SK-N-MC (cell line): ENCODE measurements at regions not wholly inside any gene's neighbourhood (a gene's known extent, or its start where the extent isn't known, plus 50 kb on each side); places are given as distances from the start of the nearest gene placed in this dataset.

ENCODE experiments used
- DNase-seq: peaks from one replicate; pipeline ENCODE4 v3.0.0-alpha.2; 2011; ENCODE audit warnings: low read depth, low spot score
- H3K27ac ChIP-seq: fragments of 200-600 bp; sonication (generic); 2 replicates; pipeline ENCODE4 v1.5.1; 2016; ENCODE audit warnings: mixed run types
- H3K36me3 ChIP-seq: fragments of 200-600 bp; sonication (generic); 2 replicates; pipeline ENCODE4 v1.6.1; 2017; ENCODE audit warnings: antibody characterized with exemption, low read length, mixed read lengths; ENCODE audit not compliant: insufficient read depth
- H3K4me3 ChIP-seq: fragments of 200-600 bp; sonication (generic); 2 replicates; pipeline ENCODE4 v1.5.1; 2016
- H3K9ac ChIP-seq: fragments of 200-600 bp; sonication (generic); 2 replicates; pipeline ENCODE4 v1.8.0; 2017; ENCODE audit warnings: mixed run types, mixed read lengths; ENCODE audit not compliant: insufficient read length
- H3K9me3 ChIP-seq: fragments of 200-600 bp; sonication (generic); 2 replicates; pipeline ENCODE4 v1.6.1; 2017; ENCODE audit warnings: low read depth, mild to moderate bottlenecking, antibody characterized with exemption, low read length, moderate library complexity, mixed read lengths
- EZH2 ChIP-seq: fragments of 200-600 bp; sonication (generic); IDR thresholded peaks from one replicate; pipeline ENCODE4 v1.6.1; 2017; ENCODE audit warnings: antibody characterized with exemption
- FOXP2 ChIP-seq: optimal IDR thresholded peaks from 2 replicates; pipeline ENCODE3; 2011; ENCODE audit warnings: mild to moderate bottlenecking, moderate library complexity; ENCODE audit not compliant: insufficient read depth; ENCODE audit errors: extremely low read length, control extremely low read depth
- POLR2AphosphoS5 ChIP-seq: IDR thresholded peaks from 2 replicates; pipeline ENCODE4 v1.6.1; 2012; ENCODE audit warnings: mild to moderate bottlenecking, low read depth, low read length, borderline replicate concordance

DNA sequence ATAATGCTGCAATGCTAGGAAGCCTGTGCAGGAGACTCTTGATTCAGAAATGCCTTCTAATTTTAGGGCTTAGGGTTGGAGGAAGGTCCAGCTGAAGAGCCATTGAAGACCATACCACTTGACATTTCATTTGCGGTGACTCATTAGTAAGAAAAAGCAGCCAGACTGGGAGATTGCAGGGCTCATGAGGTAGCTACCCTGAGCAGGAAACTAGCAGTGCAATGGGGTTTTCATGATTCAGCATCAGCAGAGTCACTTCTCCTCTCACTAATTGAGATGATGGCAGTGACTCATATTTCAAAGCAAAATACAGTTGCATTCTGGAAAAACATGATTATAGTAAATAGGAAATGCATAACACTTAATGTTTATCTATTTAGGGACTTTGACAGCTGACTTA, 434.1 kb downstream of the DNAJB9 start:
- Histone ChIP-seq H3K36me3 (no peaks in the 10 kb centered on the region), H3K9ac (no peak overlapping the region), H3K9me3 (no peaks in the 10 kb centered on the region), H3K4me3 (no peak overlapping the region), H3K27ac (0 out of 2 replicates have a peak overlapping the region, but pooled peaks have one; percentile 13)
- DNase-seq, result no peak
- TF ChIP-seq FOXP2 (no peak), POLR2AphosphoS5 (no peak), EZH2 (no peak)

DNA sequence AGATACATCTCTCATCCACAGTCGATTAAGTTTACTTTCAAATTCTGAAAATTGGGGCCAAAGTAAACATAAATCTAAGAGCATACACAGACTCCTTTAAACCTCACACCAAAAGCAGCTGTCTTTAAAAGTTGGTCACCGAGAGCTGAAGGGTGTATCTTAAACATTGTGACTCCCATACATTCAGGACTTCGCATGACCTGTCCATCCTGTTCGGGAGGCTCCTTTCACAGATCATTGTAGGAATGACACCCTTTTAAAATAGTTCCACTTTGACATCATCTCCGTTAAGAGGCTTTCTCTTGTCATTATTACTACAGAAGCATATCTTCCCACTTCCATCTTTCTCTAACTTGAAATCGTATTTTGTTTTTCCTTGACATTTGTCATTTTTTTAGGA, 440.0 kb downstream of the DNAJB9 start:
- Histone ChIP-seq H3K36me3 (no peaks in the 10 kb centered on the region), H3K9ac (no peak overlapping the region), H3K27ac (no peak overlapping the region), H3K9me3 (no peaks in the 10 kb centered on the region), H3K4me3 (no peak overlapping the region)
- no peak for DNase-seq
- TF ChIP-seq POLR2AphosphoS5, result no peak
- no peak for TF ChIP-seq FOXP2
- TF ChIP-seq EZH2, result no peak

DNA sequence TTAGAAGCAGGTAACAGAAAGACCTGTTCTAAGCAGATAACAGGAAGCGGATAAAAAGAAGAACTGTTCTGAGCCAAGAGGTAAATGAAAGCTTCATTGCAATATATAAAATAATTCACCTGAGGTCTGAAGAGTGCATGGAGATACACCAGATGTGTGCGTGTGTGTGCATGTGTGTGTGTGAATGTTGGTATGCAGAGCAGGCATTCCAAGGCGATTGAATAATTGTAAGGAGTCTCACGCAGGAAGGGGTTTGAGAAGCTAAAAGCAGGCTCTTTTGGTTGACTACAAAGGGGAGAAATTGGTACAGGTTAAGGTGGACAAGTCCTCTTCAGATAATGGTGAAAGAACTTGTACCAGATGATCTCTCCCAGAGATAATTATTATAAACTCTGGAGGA, 450.6 kb downstream of the DNAJB9 start:
- Histone ChIP-seq H3K36me3 (no peaks in the 10 kb centered on the region), H3K9me3 (no peaks in the 10 kb centered on the region), H3K4me3 (no peak overlapping the region), H3K9ac (no peak overlapping the region), H3K27ac (no peak overlapping the region)
- no peak for DNase-seq
- no peak for TF ChIP-seq FOXP2
- no peak for TF ChIP-seq EZH2
- no peak for TF ChIP-seq POLR2AphosphoS5

DNA sequence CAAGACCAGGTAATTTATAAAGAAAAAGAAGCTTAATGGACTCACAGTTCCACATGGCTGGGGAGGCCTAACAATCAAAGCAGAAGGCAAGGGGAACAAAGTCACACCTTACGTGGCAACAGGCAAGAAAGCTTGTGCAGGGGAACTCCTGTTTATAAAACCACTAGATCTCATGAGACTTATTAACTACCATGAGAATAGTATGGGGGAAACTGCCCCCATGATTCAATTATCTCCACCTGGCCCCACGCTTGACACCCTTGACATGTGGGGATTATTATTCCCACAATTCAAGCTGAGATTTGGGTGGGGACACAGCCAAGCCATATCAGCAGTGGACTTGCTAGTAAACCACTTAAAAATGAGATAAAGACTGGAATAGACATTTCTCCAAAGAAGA, 451.7 kb downstream of the DNAJB9 start:
- TF ChIP-seq FOXP2 (no peak), EZH2 (no peak), POLR2AphosphoS5 (no peak)
- DNase-seq, result no peak
- Histone ChIP-seq H3K9ac (no peak overlapping the region), H3K27ac (no peak overlapping the region), H3K36me3 (no peaks in the 10 kb centered on the region), H3K4me3 (no peak overlapping the region), H3K9me3 (no peaks in the 10 kb centered on the region)

DNA sequence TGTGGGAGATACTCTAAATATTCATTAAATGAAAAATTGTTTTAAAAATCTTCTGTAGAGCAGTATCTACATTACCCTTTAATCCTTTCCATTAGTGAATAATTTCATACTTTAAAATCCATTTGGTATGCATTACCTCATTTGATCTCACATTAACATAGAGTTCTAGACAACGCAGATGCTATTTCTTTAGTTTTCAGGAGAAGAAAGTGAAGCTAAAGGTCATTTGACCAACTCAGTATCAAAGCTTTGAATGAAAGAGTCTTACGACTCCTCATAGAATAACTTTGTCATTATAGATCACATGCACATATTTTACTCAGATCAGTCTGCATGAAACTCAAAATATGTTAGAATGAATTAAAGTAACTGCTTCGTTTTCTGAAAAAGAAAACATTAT, 460.2 kb downstream of the DNAJB9 start:
- Histone ChIP-seq H3K27ac (no peak overlapping the region), H3K4me3 (no peak overlapping the region), H3K9ac (no peak overlapping the region), H3K9me3 (no peaks in the 10 kb centered on the region), H3K36me3 (no peaks in the 10 kb centered on the region)
- TF ChIP-seq EZH2 (no peak), POLR2AphosphoS5 (no peak), FOXP2 (no peak)
- DNase-seq, result no peak

DNA sequence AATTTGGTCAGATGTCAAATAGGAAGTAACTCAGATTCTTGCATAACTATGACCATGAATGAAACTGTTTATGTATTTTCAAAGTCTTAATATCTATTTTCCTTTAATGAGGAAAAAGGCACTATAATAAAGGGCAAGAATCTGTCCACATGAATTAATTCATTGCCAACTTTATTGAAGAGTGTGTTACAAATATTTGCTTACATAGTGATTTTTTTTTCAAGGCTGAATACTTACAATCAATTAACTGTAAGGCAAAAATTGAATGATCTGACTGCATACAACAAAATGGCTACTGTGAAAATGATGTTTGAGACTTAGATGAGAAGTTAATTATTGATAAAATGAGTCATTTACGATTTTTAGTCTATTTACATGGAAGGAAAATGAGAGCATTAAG, 475.0 kb downstream of the DNAJB9 start:
- H3K9ac ChIP-seq, result no peak overlapping the region
- no peaks in the 10 kb centered on the region for H3K36me3 ChIP-seq
- H3K4me3 ChIP-seq, result no peak overlapping the region
- no peak overlapping the region for H3K27ac ChIP-seq
- TF ChIP-seq FOXP2 (no peak), POLR2AphosphoS5 (no peak), EZH2 (no peak)
- H3K9me3 ChIP-seq, result no peaks in the 10 kb centered on the region
- DNase-seq, result no peak

DNA sequence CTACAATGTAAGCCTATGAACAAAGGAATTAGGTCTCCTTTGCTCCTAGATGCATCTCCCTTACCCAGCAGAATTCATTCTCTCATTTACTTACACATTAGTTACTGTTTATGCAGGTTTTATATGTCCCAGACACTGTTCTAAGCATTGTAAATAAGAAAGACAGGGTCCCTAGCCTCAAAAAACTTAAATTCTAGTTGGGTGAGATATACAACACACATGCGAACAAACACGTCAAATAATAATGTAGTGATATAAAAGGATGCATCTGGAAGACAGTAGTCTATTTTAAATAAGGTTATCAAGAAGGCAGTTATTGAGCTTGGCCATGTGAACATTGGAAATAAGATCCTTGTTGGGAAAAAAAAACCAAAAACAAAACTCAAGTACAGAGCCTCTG, 479.7 kb downstream of the DNAJB9 start:
- DNase-seq, result no peak
- no peak overlapping the region for H3K4me3 ChIP-seq

DNA sequence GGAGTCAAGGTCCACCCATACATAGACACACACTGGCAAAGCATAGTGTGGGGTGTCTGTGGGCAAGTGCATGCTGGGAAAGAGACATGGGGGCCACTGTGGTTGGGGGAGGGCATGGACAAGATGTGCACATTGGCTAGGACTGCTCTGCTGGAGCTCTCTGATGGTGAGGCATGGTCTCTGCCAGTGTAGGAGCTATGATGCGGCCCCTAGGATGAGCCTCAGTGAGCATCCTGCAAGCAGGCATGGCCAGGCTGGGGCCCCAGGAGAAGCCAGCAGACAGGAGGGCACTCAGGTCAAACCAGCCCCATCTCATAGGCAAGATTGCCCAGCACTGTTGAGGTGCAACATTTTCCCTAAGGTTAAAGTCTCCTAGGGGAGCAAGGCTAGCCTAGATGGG, 489.4 kb downstream of the DNAJB9 start:
- TF ChIP-seq POLR2AphosphoS5 (no peak), FOXP2 (no peak), EZH2 (no peak)
- Histone ChIP-seq H3K9ac (no peak overlapping the region), H3K9me3 (no peaks in the 10 kb centered on the region), H3K4me3 (no peak overlapping the region), H3K36me3 (no peaks in the 10 kb centered on the region), H3K27ac (no peak overlapping the region)
- no peak for DNase-seq

More for the DNA sequence above, 479.7 kb downstream of the DNAJB9 start:
- no peaks in the 10 kb centered on the region for H3K36me3 ChIP-seq
- TF ChIP-seq EZH2 (no peak), FOXP2 (no peak), POLR2AphosphoS5 (no peak)
- H3K27ac ChIP-seq, result no peak overlapping the region
- no peak overlapping the region for H3K9ac ChIP-seq
- no peaks in the 10 kb centered on the region for H3K9me3 ChIP-seq

DNA sequence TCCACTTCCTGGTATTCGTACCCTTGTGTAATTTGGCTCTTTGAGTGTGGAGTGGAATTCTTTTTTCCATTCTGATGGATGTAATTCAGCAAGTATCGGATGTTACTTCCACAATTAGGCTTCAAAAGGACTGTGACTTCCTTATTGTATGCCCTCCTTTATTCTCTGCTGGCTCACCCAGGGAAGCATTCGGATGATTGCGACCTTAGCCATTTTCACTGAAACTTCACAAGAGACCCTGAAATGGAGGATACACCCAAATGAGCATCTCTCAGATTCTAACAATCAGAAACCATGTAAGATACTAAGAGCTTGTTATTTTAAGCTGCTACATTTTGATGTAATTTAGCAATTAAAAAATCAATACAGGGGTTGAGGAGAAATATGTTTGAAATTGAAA, 493.1 kb downstream of the DNAJB9 start:
- no peaks in the 10 kb centered on the region for H3K36me3 ChIP-seq
- no peak overlapping the region for H3K9ac ChIP-seq
- TF ChIP-seq FOXP2 (no peak), EZH2 (no peak), POLR2AphosphoS5 (no peak)
- H3K4me3 ChIP-seq, result no peak overlapping the region
- H3K9me3 ChIP-seq, result no peaks in the 10 kb centered on the region
- no peak overlapping the region for H3K27ac ChIP-seq
- no peak for DNase-seq
